ENCODE measurements at regions not wholly inside any gene's neighbourhood (a gene's known extent, or its start where the extent isn't known, plus 50 kb on each side); places are given as distances from the start of the nearest gene placed in this dataset.

GRCh38 chr2:224151680-224152310 is 112.7 kb upstream of the SERPINE2 start:
- Histone ChIP-seq H3K9ac (ENCODE audit: extremely low read depth, insufficient read length, low read length) (no peak overlapping the region), H3K23ac (ENCODE audit: insufficient read length, low read depth, low read length) (no peak overlapping the region), H3K4ac (ENCODE audit: low read depth, low read length) (no peak overlapping the region), H3K27me3 (ENCODE audit: insufficient read depth, low read length) (no peaks in the 10 kb centered on the region), H4K5ac (ENCODE audit: insufficient read length, low read depth, low read length) (no peak overlapping the region), H2BK5ac (ENCODE audit: insufficient read length, low read length) (no peak overlapping the region), H2AK5ac (ENCODE audit: insufficient read length, low read length) (no peak overlapping the region), H3K23me2 (ENCODE audit: insufficient read length, low read depth, low read length, poor library complexity, severe bottlenecking) (no peaks in the 10 kb centered on the region), H2BK120ac (ENCODE audit: low read depth, low read length, poor library complexity, severe bottlenecking) (no peak overlapping the region), H3K79me2 (ENCODE audit: insufficient read depth, low read length) (no peaks in the 10 kb centered on the region), H3K79me1 (ENCODE audit: insufficient read depth, low read depth, low read length, poor library complexity, severe bottlenecking) (no peaks in the 10 kb centered on the region), H4K20me1 (ENCODE audit: control insufficient read depth, insufficient read depth, insufficient read length) (no peaks in the 10 kb centered on the region), H2BK15ac (ENCODE audit: low read depth, low read length) (no peak overlapping the region), H2BK12ac (ENCODE audit: insufficient read length, low read depth, low read length) (no peak overlapping the region), H3K56ac (ENCODE audit: insufficient read length, low read depth, low read length) (no peak overlapping the region), H2BK20ac (ENCODE audit: low read depth, low read length, poor library complexity, severe bottlenecking) (no peak overlapping the region), H3K18ac (ENCODE audit: insufficient read length, low read depth, low read length) (no peak overlapping the region), H3K14ac (ENCODE audit: insufficient read depth, low read length) (no peak overlapping the region), H3T11ph (ENCODE audit: low read length) (no peak overlapping the region), H3K9me3 (ENCODE audit: control insufficient read depth, low read depth, low read length) (no peaks in the 10 kb centered on the region), H4K91ac (ENCODE audit: insufficient read length, low read depth, low read length) (no peak overlapping the region), H3K27ac (ENCODE audit: insufficient read length, low read depth, low read length) (no peak overlapping the region), H3K4me2 (ENCODE audit: insufficient read depth, insufficient read length, low read length) (no peak overlapping the region), H2AFZ (ENCODE audit: low read length) (no peak overlapping the region), H4K8ac (replicated peaks; ENCODE audit: insufficient read length, low read depth, low read length) (no peak overlapping the region), H3K4me1 (ENCODE audit: insufficient read depth, low read length) (no peaks in the 10 kb centered on the region)
- no peak overlapping the region for H3K27ac Mint-ChIP-seq
- TF ChIP-seq CTCF (conservative IDR thresholded peaks at IDR 0.05): no peak
- H3K36me3 Mint-ChIP-seq (ENCODE audit: insufficient read depth in 1 of 3, low read depth in 3 of 3): no peaks in the 10 kb centered on the region
- H3K9me3 Mint-ChIP-seq: 0 out of 5 replicates have a peak, but pooled peaks cover 0 to 2% of the 10 kb centered on the region in 2 experiments
- H3K4me1 Mint-ChIP-seq: no peaks in the 10 kb centered on the region
- no peak for DNase-seq
- WGBS (ENCODE audit: extremely low coverage, insufficient read length, low lambda C conversion rate): no CpG with 5 or more reads among the region's 9 CpGs
- no peaks in the 10 kb centered on the region for H3K27me3 Mint-ChIP-seq (ENCODE audit: low read depth)
- H3K4me3 Mint-ChIP-seq: no peak overlapping the region

All from H9 (cell line).